ENCODE measurements at regions not wholly inside any gene's neighbourhood (a gene's known extent, or its start where the extent isn't known, plus 50 kb on each side); places are given as distances from the start of the nearest gene placed in this dataset.

- no peak for TF ChIP-seq CTCF (IDR thresholded peaks at IDR 0.05)
Measured at GRCh38 chr18:75871596-75871995, 444.1 kb upstream of the SMIM21 start.

GRCh38 chr18:75869162-75869561 lies 441.7 kb upstream of the SMIM21 start:
- no peak for TF ChIP-seq CTCF (IDR thresholded peaks at IDR 0.05)

GRCh38 chr18:75868031-75868430 lies 440.5 kb upstream of the SMIM21 start:
- no peak for TF ChIP-seq CTCF (IDR thresholded peaks at IDR 0.05)

- no peak for TF ChIP-seq CTCF (IDR thresholded peaks at IDR 0.05)
Measured at GRCh38 chr18:75865639-75866038, 438.1 kb upstream of the SMIM21 start.

- TF ChIP-seq CTCF (IDR thresholded peaks at IDR 0.05) = no peak
Measured at GRCh38 chr18:75864816-75865215, 437.3 kb upstream of the SMIM21 start.

- TF ChIP-seq CTCF (IDR thresholded peaks at IDR 0.05) = no peak
Measured at GRCh38 chr18:75863696-75864095, 436.2 kb upstream of the SMIM21 start.

GRCh38 chr18:75862458-75862857 lies 435.0 kb upstream of the SMIM21 start:
- TF ChIP-seq CTCF (IDR thresholded peaks at IDR 0.05) = no peak

- no peak for TF ChIP-seq CTCF (IDR thresholded peaks at IDR 0.05)
Measured at GRCh38 chr18:75860166-75860565, 432.7 kb upstream of the SMIM21 start.

All from LNCAP (cell line).